Nucleus accumbens (tissue), 56 donors: ENCODE measurements at regions not wholly inside any gene's neighbourhood (a gene's known extent, or its start where the extent isn't known, plus 50 kb on each side); places are given as distances from the start of the nearest gene placed in this dataset.
A peak's percentile ranks its signal among the peaks of the same experiment; 100 is the strongest.
"Not testable (repeated sequence)": the region's sequence is repeated elsewhere in the genome, so short reads cannot be mapped to it uniquely, and the experiment has no call there.

Source experiments
- DNase-seq, 56 donors: peaks; one replicate each; lab custom pipeline; 2025; lab: John Stamatoyannopoulos, UW

GRCh38 chr10:9214618-9215017, 1160.1 kb downstream of the GATA3 start:
- DNase-seq = no peak

DNA sequence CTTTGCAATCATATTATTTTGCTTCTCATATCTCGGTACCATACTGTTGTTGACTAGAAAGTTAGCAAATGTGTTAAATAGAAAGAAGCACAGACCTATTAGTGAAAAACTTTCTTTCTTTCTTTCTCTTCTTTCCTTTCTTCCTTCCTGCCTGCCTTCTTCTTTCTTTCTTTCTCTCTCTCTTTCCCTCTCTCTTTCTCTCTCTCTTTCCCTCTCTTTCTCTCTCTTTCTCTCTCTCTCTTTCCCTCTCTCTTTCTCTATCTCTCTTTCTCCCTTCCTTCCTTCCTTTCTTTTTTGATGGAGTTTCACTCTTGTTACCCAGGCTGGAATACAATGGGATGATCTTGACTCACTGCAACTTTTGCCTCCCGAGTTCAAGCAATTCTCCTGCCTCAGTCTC, 1160.6 kb downstream of the GATA3 start:
- no peak for DNase-seq

- no peak for DNase-seq
Measured at GRCh38 chr10:9219860-9220259, 1165.4 kb downstream of the GATA3 start.

GRCh38 chr10:9222917-9223316, 1168.4 kb downstream of the GATA3 start:
- DNase-seq = no peak

DNA sequence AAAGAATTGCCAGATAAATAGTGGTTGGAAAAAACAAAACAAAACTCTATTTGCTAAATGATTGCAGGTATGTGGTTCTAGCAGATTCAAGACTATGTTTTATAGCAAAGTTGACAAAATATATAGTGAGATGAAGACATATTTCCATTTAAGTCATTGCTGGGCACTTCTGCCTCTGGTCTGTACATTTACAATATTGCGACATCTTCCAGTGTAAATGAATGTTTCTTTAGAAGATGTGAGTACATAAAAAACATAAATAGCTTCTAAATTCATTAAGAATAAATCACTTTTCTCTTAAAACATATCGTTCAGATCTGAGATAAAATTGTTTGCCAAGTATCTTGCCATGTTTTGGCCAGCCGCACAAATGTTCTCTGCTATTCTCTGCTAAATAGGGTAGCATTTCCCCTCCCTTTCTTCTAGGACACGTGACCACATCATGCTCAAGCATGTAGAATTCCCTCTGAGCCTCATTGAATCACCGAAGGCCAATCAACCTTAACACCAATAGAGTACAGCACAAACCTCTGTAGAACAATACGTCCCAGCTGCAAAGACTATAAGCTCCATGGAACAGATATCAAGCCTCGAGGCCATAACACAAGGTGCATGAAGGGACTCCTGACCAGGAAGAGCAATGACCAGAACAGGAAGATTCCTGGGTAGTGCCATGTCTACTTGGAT, 1173.3 kb downstream of the GATA3 start:
- DNase-seq = no peak

DNA sequence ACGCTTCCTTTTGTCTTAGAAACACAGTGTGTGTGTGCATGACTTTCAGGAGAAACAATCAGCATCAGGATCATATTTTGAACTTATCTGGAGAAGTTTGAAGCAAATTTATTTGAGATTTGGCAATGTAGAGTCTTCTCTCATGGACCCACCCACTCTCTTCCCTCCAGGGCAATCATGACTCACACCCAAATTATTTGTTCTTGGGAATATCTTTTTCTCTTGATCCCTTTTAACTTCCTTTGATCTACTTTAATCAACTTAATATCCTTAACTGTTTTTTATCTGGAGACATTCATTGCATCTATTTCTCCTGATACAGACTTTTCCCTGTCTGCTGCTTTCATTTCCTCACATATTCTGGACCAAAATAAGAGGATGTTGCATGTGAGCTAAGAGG, 1174.3 kb downstream of the GATA3 start:
- no peak for DNase-seq

DNA sequence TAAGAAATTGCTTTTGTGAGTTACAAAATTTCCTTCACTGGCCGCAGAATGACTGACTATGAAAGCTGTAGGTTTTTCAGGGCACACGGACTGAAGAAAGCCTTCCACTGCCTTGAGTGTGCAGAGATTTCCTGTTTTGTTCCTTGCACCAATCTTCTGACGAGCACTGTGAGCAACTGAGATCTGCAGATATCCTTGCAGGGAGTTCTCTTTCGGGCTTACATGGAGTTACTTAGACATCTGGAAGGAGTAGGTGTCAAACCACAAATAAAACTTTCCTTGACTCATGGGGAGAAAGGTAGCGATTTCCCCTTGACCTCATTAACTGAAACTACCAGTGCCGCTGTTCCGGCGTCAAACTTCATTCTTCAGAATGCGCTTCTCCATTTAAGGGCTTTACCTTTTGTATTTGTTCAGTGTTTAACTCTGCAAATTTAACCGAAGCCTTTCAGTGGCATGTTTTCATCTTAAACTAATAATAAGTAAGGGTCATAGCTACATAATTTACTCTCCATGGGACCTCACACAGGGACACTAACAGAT, 1175.3 kb downstream of the GATA3 start:
- no peak for DNase-seq

- DNase-seq = no peak
Measured at GRCh38 chr10:9230625-9231024, 1176.1 kb downstream of the GATA3 start.

DNA sequence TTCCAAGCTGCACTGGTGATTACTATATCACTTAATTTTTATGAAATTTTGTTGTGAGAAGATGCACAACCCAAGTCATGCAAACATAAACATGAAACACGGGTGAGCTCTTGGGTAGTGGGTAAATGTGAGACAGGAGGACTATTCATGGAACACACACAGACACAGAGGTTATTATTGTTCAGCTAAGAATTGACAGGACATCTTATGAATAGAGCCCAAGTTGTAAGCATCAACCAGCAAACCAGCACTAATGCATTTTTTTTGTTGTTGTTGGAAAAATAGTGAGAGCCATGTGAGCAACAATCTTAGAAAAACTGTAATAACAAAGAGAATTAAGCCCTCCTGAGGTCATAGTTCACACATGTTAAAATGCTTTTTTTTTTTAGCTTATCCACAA, 1179.7 kb downstream of the GATA3 start:
- DNase-seq = no peak

DNA sequence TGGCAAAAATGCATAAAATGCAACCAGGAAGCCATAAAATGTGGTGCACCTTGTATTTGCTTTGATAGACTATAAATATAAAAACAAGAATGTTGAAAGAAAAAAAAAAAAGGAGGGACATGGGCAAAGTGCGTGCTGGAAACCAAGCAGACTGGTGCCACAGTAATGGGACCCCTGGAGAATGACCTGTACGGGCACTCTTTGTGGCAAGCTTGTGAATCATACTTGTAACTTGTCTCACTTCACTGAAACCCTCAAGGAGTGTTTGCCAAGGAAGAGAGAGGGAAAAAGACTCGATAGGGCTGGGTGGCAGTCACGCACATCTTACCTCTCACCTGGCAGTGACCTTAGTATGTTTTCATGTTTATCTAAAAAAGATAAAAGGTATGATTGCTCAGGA, 1183.6 kb downstream of the GATA3 start:
- DNase-seq = no peak

- no peak for DNase-seq
Measured at GRCh38 chr10:9239298-9239697, 1184.8 kb downstream of the GATA3 start.

- peak in 16 of 56 donors; percentile 0 to 22 (median 10) for DNase-seq
Measured at GRCh38 chr10:9243941-9244411, 1189.5 kb downstream of the GATA3 start.

DNA sequence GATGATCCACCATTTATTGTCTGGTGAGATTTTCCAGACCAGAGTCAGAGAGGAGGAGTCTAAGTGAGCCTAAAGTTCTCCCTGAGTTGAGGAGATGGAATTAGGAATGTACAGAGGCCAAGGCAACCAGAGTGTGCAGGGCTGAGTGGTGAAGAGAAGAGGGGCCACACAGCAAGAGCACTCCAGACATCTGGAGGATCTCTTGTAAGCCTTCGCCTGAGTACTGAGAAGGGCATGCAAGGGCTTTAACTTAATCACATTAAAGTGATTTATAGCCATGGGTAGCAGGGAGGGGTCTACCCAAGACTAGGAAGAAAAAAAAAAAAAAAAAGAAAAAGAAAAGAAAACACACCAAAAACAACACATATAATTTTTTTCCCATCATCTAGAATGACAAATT, 1190.4 kb downstream of the GATA3 start:
- no peak for DNase-seq

DNA sequence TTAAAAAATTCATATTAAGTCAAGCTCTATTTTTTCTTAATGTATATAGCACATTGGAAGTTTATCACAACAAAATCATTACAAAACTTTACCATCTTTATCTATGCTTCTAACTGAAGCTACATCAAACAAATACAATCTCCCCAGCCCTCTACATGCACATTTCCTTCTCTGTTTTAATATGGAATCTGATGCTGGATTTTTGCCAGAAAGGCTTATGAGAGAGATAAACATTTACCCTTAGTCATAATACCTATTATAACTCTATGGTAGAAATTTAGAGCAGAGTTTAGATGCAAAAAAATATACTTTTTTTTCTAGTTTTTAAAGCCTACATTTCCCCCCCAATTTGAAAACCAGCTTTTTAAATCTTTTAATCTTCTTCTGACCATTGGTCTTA, 1198.6 kb downstream of the GATA3 start:
- DNase-seq = no peak

DNA sequence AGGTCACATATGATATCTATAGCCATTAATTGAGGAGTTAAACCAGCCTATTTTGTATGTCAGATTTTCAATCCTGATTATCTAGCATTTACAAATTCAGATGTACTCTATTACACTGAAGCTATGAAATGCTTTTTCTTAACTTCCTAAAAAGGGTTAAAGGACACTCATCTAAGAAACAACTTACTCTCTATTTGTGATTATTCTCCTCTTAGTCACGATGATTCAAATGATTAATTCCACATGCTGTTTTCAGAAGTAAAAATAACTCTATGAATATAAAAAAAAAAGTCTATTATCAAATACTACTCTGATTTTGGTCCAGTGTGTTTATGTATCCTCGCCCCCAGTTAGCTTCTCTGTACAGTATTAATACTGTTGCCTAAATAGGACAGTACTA, 1199.9 kb downstream of the GATA3 start:
- no peak for DNase-seq

- no peak for DNase-seq
Measured at GRCh38 chr10:9260690-9261089, 1206.2 kb downstream of the GATA3 start.

GRCh38 chr10:9262770-9263169, 1208.3 kb downstream of the GATA3 start:
- DNase-seq = no peak

- DNase-seq = no peak
Measured at GRCh38 chr10:9268176-9268575, 1213.7 kb downstream of the GATA3 start.

- DNase-seq = not testable (repeated sequence)
Measured at GRCh38 chr10:9273126-9273833, 1218.8 kb downstream of the GATA3 start.

DNA sequence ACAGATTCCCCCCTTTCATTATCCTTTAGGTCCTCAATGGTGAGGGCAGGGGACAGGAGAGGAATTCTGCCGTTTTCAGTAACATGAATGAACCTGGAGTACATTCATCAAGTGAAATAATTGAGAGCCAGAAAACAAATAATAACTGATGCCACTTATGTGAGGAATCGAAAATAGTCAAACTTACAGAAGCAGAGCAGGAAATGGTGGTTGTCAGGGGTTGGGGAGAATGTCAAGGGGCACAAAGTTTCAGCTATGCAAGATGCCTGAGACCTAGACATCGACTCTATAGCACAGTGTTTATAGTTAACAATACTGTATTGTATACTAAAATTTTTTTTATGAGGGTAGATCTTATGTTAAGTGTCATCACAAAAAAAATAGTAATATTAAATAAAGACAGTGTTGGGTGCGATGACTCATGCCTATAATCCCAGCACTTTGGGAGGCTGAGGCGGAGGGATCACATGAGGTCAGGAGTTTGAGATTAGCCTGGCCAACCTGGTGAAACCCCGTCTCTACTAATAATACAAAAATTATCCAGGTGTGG, 1219.8 kb downstream of the GATA3 start:
- no peak for DNase-seq

GRCh38 chr10:9275861-9276260, 1221.4 kb downstream of the GATA3 start:
- no peak for DNase-seq

DNA sequence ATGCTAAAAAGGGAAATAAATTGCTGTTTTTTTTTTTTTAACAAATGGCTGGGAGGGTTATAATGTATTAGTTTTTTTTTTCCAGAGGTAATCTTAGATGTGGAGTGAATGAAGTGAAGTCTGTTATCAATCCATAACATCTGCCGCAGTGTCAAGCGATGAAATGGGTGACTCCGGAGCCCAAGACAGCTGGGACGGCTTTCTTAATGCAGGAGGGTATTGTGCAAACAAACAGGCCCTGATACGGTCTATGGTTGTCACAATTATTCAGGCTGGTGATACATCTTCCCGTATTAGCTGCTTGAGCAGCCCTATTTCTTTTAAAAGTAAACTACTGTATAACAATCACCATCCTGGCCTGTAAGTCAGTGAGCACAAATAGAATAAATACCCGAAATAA, 1231.2 kb downstream of the GATA3 start:
- no peak for DNase-seq
